Vagina (tissue), 2 donors: ENCODE measurements at regions not wholly inside any gene's neighbourhood (a gene's known extent, or its start where the extent isn't known, plus 50 kb on each side); places are given as distances from the start of the nearest gene placed in this dataset.

Experiments
- DNase-seq, 2 donors: peaks; one replicate each; pipeline ENCODE4 v3.0.0-alpha.2; 2017; ENCODE audit errors: extremely low spot score in 2 of 2
- H3K27ac ChIP-seq: fragments of 200-600 bp; sonication (generic); one replicate; pipeline ENCODE4 v1.5.1; 2019
- H3K27me3 ChIP-seq: fragments of 200-600 bp; sonication (generic); one replicate; pipeline ENCODE4 v1.5.1; 2019
- H3K36me3 ChIP-seq, 2 donors: fragments of 200-600 bp; sonication (generic); one replicate each; pipeline ENCODE4 v1.5.1; 2017 to 2019
- H3K4me1 ChIP-seq: fragments of 200-600 bp; sonication (generic); one replicate; pipeline ENCODE4 v1.5.1; 2019
- H3K4me3 ChIP-seq, 2 donors: fragments of 200-600 bp; sonication (generic); 1 replicate in 1 of 2; 2 replicates in 1 of 2; pipeline ENCODE4 v1.5.1; 2016 to 2019
- H3K9me3 ChIP-seq: fragments of 200-600 bp; sonication (generic); one replicate; pipeline ENCODE4 v1.5.1; 2019
- POLR2A ChIP-seq, 2 donors: fragments of 450-650 bp; IDR thresholded peaks; one replicate each; pipeline ENCODE4 v1.6.1; 2017; ENCODE audit warnings: antibody characterized with exemption in 2 of 2, mild to moderate bottlenecking in 2 of 2, moderate library complexity in 2 of 2
- POLR2AphosphoS5 ChIP-seq, 2 donors: sonication (generic); formaldehyde crosslinking; IDR thresholded peaks; one replicate each; pipeline ENCODE4 v1.9.0; 2017; ENCODE audit warnings: antibody characterized with exemption in 2 of 2, mild to moderate bottlenecking in 2 of 2, low read depth in 1 of 2; ENCODE audit not compliant: insufficient read depth in 1 of 2
- intact Hi-C: fragments of 100-400 bp; cut with DNase I; formaldehyde crosslinking; loops from one replicate; pipeline ENCODE4 v1.15.1; 2023
- TF ChIP-seq, protein P1 (sequence below), 3 experiments: fragments of 450-650 bp in 2 of 3; fragments of 200-600 bp in 1 of 3; sonication (generic) in 1 of 3; IDR thresholded peaks; one replicate each; pipeline ENCODE4 v1.5.1; 2017 to 2019; ENCODE audit warnings: antibody characterized with exemption in 3 of 3, mild to moderate bottlenecking in 2 of 3, moderate library complexity in 2 of 3

DNA sequence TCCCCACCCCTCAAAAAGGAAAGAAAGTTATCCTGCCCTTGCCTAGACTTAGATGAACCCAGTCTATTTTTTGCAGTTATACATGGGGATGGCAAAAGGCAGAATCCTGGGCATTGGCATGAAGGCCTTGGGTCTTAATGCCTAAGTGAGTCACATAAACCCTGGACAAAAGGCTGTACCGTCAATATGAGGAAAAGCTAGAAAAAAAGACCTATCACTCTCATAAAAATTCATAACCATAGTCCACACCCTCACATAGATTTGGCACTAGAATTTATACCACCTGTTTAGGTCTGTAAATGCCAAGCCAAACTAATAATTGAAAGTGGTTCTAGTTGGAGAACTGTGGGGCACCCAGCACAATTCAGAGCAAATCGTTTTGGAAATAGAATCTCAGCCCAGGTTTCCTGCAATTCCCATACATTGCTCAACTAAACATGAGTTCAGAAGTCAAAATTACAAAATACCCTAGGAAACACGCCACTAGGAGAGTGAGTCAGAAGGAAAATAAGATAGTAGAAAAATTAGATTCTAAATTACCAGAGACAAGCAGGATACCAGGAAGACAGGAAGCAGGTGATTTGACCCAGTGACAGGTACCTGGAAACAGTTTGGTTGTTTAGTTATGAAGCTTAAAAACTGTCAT, 70.4 kb upstream of the FUCA2 start:
- DNase-seq: no peak
- Histone ChIP-seq H3K27me3 (no peaks in the 10 kb centered on the region), H3K27ac (no peak overlapping the region), H3K4me1 (no peaks in the 10 kb centered on the region), H3K9me3 (no peaks in the 10 kb centered on the region), H3K4me3 (no peak overlapping the region), H3K36me3 (no peaks in the 10 kb centered on the region)
- TF ChIP-seq, protein P1, sequence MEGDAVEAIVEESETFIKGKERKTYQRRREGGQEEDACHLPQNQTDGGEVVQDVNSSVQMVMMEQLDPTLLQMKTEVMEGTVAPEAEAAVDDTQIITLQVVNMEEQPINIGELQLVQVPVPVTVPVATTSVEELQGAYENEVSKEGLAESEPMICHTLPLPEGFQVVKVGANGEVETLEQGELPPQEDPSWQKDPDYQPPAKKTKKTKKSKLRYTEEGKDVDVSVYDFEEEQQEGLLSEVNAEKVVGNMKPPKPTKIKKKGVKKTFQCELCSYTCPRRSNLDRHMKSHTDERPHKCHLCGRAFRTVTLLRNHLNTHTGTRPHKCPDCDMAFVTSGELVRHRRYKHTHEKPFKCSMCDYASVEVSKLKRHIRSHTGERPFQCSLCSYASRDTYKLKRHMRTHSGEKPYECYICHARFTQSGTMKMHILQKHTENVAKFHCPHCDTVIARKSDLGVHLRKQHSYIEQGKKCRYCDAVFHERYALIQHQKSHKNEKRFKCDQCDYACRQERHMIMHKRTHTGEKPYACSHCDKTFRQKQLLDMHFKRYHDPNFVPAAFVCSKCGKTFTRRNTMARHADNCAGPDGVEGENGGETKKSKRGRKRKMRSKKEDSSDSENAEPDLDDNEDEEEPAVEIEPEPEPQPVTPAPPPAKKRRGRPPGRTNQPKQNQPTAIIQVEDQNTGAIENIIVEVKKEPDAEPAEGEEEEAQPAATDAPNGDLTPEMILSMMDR (IDR thresholded peaks at IDR 0.05): no peak
- TF ChIP-seq POLR2AphosphoS5 (IDR thresholded peaks at IDR 0.05; ENCODE audit: insufficient read depth in 1 of 2, low read depth in 1 of 2): no peak
- TF ChIP-seq POLR2A (IDR thresholded peaks at IDR 0.05): no peak
- intact Hi-C loops: no loop called here

DNA sequence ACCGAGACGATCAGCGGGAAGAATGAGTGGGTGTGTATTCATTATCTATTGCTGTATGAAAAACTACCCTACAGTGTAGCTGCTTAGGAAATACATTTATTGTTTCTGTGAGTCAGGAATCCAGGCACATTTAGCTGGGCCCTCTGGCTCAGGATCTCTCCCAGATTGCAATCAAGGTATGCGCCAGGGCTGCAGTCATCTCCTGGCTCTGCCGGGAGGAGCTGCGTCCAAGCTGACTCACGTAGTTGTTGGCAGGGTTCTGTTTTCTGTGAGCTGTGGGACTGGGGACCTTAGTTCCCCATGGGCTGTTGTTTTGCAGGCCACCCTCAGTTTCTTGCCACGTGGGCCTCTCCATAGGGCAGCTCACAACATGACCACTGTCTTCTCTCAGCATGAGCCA, 68.2 kb upstream of the FUCA2 start:
- Histone ChIP-seq H3K36me3 (no peaks in the 10 kb centered on the region), H3K4me3 (no peak overlapping the region), H3K4me1 (no peaks in the 10 kb centered on the region), H3K9me3 (no peaks in the 10 kb centered on the region), H3K27me3 (no peaks in the 10 kb centered on the region), H3K27ac (no peak overlapping the region)
- TF ChIP-seq POLR2AphosphoS5 (IDR thresholded peaks at IDR 0.05; ENCODE audit: insufficient read depth in 1 of 2, low read depth in 1 of 2) (peak in 1 of 2 donors; percentile 19), POLR2A (IDR thresholded peaks at IDR 0.05) (no peak)
- TF ChIP-seq, protein P1 (IDR thresholded peaks at IDR 0.05): no peak
- intact Hi-C loops: no loop called here
- DNase-seq: no peak

DNA sequence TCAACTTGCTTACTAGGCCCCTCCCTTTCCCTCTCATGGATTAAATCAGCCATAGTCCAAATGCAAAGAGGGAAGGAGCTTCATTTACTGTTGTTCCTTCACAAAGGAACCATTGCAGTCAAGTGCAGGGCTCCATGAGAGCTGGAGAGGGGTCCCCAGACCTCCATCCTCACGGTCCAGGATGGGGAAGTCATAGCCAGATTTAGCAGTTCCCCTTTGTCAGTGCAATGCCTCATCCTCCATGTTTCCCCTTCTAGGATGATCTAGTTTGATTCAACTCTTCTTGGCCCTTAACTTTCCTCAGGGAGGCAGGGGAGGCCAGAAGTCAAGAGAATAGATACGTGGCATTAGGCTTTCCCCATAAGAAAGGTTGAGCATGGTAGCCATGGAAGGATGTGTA, 66.5 kb upstream of the FUCA2 start:
- DNase-seq: no peak
- Histone ChIP-seq H3K27me3 (no peaks in the 10 kb centered on the region), H3K36me3 (no peaks in the 10 kb centered on the region), H3K4me3 (no peak overlapping the region), H3K9me3 (no peaks in the 10 kb centered on the region), H3K27ac (no peak overlapping the region), H3K4me1 (no peaks in the 10 kb centered on the region)
- intact Hi-C loops: no loop called here
- TF ChIP-seq POLR2AphosphoS5 (IDR thresholded peaks at IDR 0.05; ENCODE audit: insufficient read depth in 1 of 2, low read depth in 1 of 2) (no peak), POLR2A (IDR thresholded peaks at IDR 0.05) (no peak)
- TF ChIP-seq, protein P1 (IDR thresholded peaks at IDR 0.05): no peak

DNA sequence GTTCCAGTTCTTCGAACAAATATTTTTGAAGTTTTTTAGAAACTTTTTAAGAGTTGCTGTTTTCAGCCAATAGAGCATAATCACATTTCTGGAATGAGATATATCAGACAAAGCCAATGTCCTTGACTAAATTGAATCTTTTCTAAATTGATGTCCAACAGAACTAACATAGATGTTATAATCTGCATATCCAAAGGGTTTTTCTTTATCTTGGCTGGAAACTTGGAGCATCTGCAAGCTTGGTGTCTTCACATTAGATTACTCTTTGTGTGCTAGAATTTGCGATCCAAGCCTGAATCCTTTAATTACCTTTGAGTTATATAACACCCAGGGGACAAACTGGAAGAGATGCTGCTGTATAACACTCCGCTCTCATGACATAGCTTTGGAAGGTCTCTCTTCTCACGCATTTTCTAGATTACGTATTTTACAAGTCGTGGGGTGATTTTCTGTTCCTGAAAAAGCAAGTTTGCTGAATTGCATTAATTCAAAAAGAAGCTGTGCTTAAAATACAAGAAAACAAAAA, 64.4 kb upstream of the FUCA2 start:
- H3K36me3 ChIP-seq: no peaks in the 10 kb centered on the region
- H3K9me3 ChIP-seq: no peaks in the 10 kb centered on the region
- no peak for DNase-seq
- H3K4me1 ChIP-seq: no peaks in the 10 kb centered on the region
- no peaks in the 10 kb centered on the region for H3K27me3 ChIP-seq
- TF ChIP-seq, protein P1 (IDR thresholded peaks at IDR 0.05): no peak
- no peak for TF ChIP-seq POLR2AphosphoS5 (IDR thresholded peaks at IDR 0.05; ENCODE audit: insufficient read depth in 1 of 2, low read depth in 1 of 2)
- TF ChIP-seq POLR2A (IDR thresholded peaks at IDR 0.05): no peak
- no peak overlapping the region for H3K4me3 ChIP-seq
- no peak overlapping the region for H3K27ac ChIP-seq
- intact Hi-C loops: loop anchor here (2.0 kb wide), 1 partner anchor 437 kb away; no protein-coding TSS in a partner anchor

DNA sequence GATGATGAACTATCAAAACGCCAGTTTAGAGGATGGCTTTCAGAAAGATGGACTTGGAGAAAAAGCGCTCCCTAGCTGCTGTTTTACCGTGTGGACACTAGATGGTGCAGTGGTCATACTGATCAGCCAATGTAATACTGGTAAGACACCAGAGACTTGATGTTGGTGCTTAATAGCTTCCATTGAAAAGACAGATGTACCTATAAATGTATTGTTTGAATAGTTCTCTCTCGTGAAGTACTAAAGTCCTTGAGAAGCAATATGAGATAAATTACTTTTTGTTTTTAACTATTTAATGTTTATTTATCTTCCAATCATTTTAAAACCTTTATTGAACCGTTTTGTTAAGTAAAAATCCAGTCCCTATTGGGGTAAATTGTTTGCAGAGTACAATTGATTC, 63.9 kb upstream of the FUCA2 start:
- DNase-seq: no peak

More for the DNA sequence above, 63.9 kb upstream of the FUCA2 start:
- Histone ChIP-seq H3K27me3 (no peaks in the 10 kb centered on the region), H3K36me3 (no peaks in the 10 kb centered on the region), H3K27ac (no peak overlapping the region), H3K4me3 (no peak overlapping the region), H3K9me3 (no peaks in the 10 kb centered on the region), H3K4me1 (no peaks in the 10 kb centered on the region)
- TF ChIP-seq, protein P1 (IDR thresholded peaks at IDR 0.05): peak; percentile 81 to 97 (median 84)
- TF ChIP-seq POLR2AphosphoS5 (IDR thresholded peaks at IDR 0.05; ENCODE audit: insufficient read depth in 1 of 2, low read depth in 1 of 2): no peak
- intact Hi-C loops: no loop called here
